CD4-positive, alpha-beta T cell treated with Interleukin-10 for 1 hour (primary cell): ENCODE measurements at regions not wholly inside any gene's neighbourhood (a gene's known extent, or its start where the extent isn't known, plus 50 kb on each side); places are given as distances from the start of the nearest gene placed in this dataset.

ENCODE experiments used
- DNase-seq: peaks from one replicate; pipeline ENCODE4 v3.0.0-alpha.2; 2020

DNA sequence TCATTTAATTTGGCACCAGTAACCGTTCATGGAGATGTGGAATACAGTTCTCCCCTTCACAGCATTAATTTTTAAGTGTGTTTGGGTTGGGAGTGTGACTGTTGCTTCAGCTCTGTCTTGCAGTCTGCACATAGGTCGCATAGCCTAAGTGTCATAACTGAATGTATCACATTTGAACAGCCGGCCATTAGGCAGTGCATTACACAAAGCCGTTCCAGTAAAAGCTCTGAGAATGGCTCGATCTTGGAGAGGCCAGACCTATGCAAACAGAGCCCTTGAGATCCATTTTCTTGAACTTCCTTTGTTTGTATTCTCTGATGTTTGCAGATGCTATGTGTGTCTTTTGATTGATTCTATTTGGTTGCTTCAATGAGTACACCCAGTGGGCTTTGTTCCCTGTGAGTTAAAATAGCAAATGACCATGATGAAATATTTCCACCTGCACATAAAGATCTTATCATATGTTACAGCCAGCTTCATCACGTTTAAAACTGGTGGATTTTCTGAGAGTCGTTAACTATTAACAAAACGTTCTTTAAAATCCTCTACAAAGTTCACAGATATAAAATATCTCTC, 1104.9 kb upstream of the SLC10A2 start:
- no peak for DNase-seq

- DNase-seq, result no peak
These were observed 1097.8 kb upstream of the SLC10A2 start for GRCh38 chr13:104163866-104164630.

DNA sequence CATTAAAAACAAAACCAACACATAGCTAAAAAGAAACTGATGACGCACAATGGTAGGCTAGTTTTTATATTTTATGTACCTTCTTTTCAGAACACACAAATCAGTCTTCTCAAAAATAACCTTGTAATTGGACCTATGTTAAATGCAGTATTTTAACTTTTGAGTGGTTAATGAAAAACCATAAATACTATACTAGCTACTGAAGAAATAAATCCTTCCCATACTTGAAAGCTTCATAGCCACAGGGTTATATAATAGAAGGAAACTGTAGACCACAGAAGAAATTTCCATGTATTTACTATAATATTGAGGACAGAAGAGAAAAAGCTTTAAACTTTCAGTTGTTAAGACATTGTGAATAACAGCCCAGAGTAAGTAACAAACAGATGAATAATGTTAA, 1094.3 kb upstream of the SLC10A2 start:
- no peak for DNase-seq

DNA sequence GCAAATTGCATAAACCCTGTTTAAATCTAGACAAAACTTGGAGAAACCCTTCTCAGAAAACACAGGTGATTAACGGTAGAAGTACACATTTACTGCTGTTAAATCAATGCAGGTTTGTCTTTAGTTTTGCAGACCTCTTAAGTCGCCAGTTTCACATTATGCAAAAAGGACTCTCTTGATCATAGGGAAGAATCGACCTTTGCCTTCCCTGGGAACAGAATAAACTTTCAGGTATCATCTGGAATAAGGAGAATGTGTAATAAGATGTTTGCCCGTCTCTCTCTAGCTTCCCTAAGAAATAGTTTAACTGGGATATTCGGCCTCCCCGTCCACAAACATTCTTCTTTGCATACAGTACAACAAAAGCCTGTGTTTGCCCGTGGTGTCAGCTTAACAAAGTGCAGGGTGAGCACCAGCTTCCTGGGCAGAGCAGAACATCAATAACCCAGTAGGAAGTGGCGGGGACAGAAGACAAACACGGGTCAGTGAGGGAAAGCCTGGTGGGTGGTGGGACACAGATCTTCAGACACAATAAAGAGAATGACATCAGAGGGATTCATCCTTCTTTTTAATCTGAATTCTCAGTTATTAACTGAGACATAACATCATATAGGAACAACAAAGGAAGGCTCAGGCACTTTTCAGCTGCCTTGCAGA, 1077.7 kb upstream of the SLC10A2 start:
- DNase-seq, result no peak

DNA sequence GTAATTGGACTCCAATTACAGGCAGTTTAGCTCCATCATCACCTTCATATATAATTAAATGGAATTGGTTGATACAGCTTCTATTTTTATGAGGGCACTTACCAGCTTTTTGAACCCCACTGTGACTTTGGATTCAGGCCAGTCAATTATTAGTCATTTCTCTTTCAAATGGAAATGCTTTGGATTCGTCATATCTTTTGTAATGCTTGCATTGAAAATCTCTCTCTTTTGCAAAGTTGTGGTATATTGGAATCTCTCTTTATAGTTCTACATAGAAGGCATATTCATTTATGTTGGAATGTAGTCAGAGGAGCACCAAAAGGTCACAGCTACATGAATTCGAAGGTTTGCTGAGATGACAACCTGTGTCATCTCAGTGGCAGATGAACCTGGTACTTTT, 1074.3 kb upstream of the SLC10A2 start:
- no peak for DNase-seq

GRCh38 chr13:104137416-104137815, 1071.2 kb upstream of the SLC10A2 start:
- no peak for DNase-seq

- no peak for DNase-seq
These were observed 1066.6 kb upstream of the SLC10A2 start for GRCh38 chr13:104132849-104133248.

DNA sequence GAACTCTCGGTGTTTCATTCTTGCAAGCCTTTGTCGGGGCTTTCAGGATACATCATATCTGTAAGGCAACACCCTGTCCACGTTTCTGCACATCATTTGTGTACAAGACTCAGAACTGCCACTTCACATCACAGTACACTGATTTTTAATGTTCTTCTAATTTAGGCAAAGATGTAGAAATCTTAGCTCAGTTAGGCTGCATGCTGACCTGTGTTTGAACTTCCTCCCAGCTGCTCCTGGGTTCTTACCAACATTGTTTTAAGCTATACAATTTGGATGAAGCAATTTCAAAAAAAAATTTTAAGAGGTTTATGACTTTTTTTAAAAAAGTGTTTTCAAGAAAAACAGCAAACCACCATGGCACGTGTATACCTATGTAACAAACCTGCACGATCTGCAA, 1047.9 kb upstream of the SLC10A2 start:
- no peak for DNase-seq

DNA sequence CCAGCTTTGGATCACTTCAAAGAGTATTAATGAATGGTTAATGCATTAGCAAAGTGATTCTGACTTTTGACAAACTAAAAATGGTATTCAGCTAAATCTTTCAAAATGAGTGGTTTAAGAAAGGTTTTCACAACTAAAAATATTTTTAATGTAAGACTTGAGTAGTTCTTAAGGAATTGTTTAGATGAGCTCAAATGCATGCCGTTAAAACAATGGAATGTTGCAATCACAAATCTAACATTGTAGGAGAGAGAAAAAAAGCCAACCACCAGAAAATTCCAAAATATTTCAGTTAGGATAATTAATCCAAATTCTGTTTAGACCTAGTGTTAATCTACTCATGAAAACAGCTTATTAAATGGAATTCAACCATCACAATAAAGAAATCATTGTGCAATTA, 1044.8 kb upstream of the SLC10A2 start:
- no peak for DNase-seq

GRCh38 chr13:104106705-104107393, 1040.6 kb upstream of the SLC10A2 start:
- DNase-seq, result no peak

- no peak for DNase-seq
These were observed 1039.5 kb upstream of the SLC10A2 start for GRCh38 chr13:104105418-104106355.

- no peak for DNase-seq
These were observed 1033.5 kb upstream of the SLC10A2 start for GRCh38 chr13:104099750-104100149.

GRCh38 chr13:104098421-104098820, 1032.2 kb upstream of the SLC10A2 start:
- no peak for DNase-seq

DNA sequence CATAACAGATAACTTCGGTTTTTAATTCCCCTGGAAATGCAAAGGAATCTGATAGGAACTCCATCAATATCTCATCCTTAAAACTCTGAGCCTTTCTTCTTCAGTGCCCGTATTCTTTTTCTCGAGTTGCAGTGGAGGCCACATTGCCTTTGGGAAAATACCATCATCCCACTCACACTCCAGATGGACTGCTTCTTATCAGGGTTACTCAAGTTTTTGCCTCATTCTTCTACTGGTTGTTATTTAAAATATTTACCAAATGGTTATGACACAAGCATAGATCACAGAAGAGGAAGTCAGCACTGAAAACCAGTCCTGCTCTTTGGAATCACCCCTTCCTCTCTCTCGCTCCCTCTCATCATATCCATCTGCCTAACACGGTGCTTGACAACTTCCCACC, 1020.5 kb upstream of the SLC10A2 start:
- DNase-seq, result no peak

DNA sequence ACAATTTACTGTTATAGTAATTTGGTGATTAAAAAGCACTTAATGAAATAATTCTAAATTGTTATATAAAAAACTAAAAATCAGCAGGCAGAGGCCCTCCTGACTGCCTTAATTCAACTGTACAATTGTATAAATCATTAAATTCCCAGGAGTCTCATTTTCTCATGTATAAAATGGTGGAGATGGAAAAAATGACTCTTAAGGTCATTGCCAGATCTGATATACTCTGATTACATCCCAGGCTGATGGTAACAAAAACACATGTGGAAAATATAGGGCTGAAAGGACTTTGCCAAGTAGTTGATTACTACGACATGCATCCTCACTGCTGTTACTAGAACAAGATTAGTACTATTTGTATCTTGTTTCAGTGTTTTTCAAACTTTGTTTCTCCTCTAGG, 1020.0 kb upstream of the SLC10A2 start:
- DNase-seq, result no peak

- no peak for DNase-seq
These were observed 1019.4 kb upstream of the SLC10A2 start for GRCh38 chr13:104085611-104086010.

GRCh38 chr13:104074326-104074725, 1008.1 kb upstream of the SLC10A2 start:
- DNase-seq, result no peak

- no peak for DNase-seq
These were observed 1005.6 kb upstream of the SLC10A2 start for GRCh38 chr13:104071806-104072205.

- no peak for DNase-seq
These were observed 999.1 kb upstream of the SLC10A2 start for GRCh38 chr13:104065328-104065727.

DNA sequence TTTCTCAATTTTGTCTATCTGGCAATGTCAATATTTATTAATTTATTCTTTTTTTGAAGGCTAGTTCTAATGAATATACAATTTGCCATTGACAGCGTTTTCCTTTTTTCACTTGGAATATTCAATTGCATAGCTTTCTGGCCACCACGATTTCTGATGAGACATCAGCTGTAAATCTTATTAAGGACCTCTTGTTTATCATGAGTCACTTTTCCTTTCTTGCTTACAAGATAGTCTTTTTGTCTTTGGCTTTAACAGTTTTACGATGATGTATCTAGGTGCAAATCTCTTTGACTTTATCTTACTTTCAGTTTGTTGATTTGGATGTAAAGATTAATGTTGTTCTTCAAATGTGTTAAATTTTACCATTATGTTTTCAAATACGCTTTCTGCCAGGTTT, 991.6 kb upstream of the SLC10A2 start:
- DNase-seq, result no peak

DNA sequence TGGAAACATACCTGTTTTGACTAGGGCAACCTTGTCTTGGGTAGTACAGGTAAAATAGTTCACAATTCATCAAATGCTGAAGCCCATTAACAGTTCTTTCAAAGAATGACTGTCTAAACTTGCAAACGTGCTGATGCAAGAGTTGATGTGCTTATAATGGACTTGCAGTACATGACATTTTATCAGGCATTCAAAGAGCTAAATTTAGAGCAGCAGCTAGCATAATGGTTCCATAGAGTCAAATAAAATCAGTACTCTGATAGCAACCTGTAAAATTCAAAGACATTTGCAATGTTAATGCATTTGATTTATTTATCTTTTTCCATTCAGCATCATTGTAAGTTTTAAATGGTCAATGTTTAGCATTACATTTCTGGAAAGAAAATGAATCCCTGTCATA, 979.7 kb upstream of the SLC10A2 start:
- DNase-seq, result no peak

- no peak for DNase-seq
These were observed 977.0 kb upstream of the SLC10A2 start for GRCh38 chr13:104043184-104043583.

GRCh38 chr13:104034891-104035290, 968.7 kb upstream of the SLC10A2 start:
- DNase-seq, result no peak
